HG02763 (cell line): ENCODE measurements at regions not wholly inside any gene's neighbourhood (a gene's known extent, or its start where the extent isn't known, plus 50 kb on each side); places are given as distances from the start of the nearest gene placed in this dataset.

ENCODE experiments used
- ATAC-seq: cut with Tn5 transposase; IDR thresholded peaks from one replicate; pipeline ENCODE4 v1.9.1; 2021; ENCODE audit warnings: mild to moderate bottlenecking, moderate library complexity; ENCODE audit not compliant: unreplicated experiment

- no peak for ATAC-seq
These were observed 154.2 kb downstream of the MRM1 start for GRCh38 chr17:36755586-36755985.

GRCh38 chr17:36756695-36757094 lies 155.3 kb downstream of the MRM1 start:
- no peak for ATAC-seq

- ATAC-seq = no peak
These were observed 159.0 kb downstream of the MRM1 start for GRCh38 chr17:36760425-36760824.

- ATAC-seq = no peak
These were observed 160.0 kb downstream of the MRM1 start for GRCh38 chr17:36761203-36761950.

- no peak for ATAC-seq
These were observed 164.2 kb downstream of the MRM1 start for GRCh38 chr17:36765436-36766043.

- ATAC-seq = no peak
These were observed 167.0 kb downstream of the MRM1 start for GRCh38 chr17:36768394-36768793.

GRCh38 chr17:36773039-36773438 lies 164.2 kb upstream of the LHX1 start:
- no peak for ATAC-seq

- no peak for ATAC-seq
These were observed 160.2 kb upstream of the LHX1 start for GRCh38 chr17:36777118-36777517.

GRCh38 chr17:36778448-36778847 lies 158.8 kb upstream of the LHX1 start:
- ATAC-seq = no peak

- ATAC-seq = no peak
These were observed 157.7 kb upstream of the LHX1 start for GRCh38 chr17:36779550-36779949.

GRCh38 chr17:36784633-36785032 lies 152.6 kb upstream of the LHX1 start:
- no peak for ATAC-seq

- ATAC-seq = no peak
These were observed 150.4 kb upstream of the LHX1 start for GRCh38 chr17:36786867-36787266.

- no peak for ATAC-seq
These were observed 145.9 kb upstream of the LHX1 start for GRCh38 chr17:36791150-36791941.

GRCh38 chr17:36791942-36792475 lies 145.3 kb upstream of the LHX1 start:
- no peak for ATAC-seq

- ATAC-seq = no peak
These were observed 144.4 kb upstream of the LHX1 start for GRCh38 chr17:36792849-36793248.

GRCh38 chr17:36793976-36794375 lies 143.3 kb upstream of the LHX1 start:
- no peak for ATAC-seq

GRCh38 chr17:36807496-36808179 lies 129.6 kb upstream of the LHX1 start:
- no peak for ATAC-seq

- ATAC-seq = no peak
These were observed 129.1 kb upstream of the LHX1 start for GRCh38 chr17:36808180-36808661.

GRCh38 chr17:36812762-36813161 lies 124.5 kb upstream of the LHX1 start:
- ATAC-seq = no peak

- ATAC-seq = no peak
These were observed 123.9 kb upstream of the LHX1 start for GRCh38 chr17:36813357-36813756.
